SU-DHL-6 (cell line): ENCODE measurements at regions not wholly inside any gene's neighbourhood (a gene's known extent, or its start where the extent isn't known, plus 50 kb on each side); places are given as distances from the start of the nearest gene placed in this dataset.
A peak's percentile ranks its signal among the peaks of the same experiment; 100 is the strongest.

ENCODE experiments used
- H2AFZ ChIP-seq: fragments of 200-600 bp; sonication (generic); 2 replicates; pipeline ENCODE4 v1.6.1; 2014; ENCODE audit warnings: low read depth, mild to moderate bottlenecking, moderate library complexity, mixed read lengths, antibody characterized with exemption, low read length; ENCODE audit not compliant: severe bottlenecking
- H3F3A ChIP-seq: fragments of 200-600 bp; shearing (Covaris generic); 2 replicates; pipeline ENCODE4 v1.6.0; 2016; ENCODE audit warnings: antibody characterized with exemption, mild to moderate bottlenecking; ENCODE audit not compliant: insufficient read depth
- H3K27ac ChIP-seq: fragments of 200-600 bp; sonication (generic); 2 replicates; pipeline ENCODE4 v1.5.1; 2016; ENCODE audit warnings: low read depth, mild to moderate bottlenecking, low read length, moderate library complexity, mixed read lengths
- H3K27me3 ChIP-seq: fragments of 200-600 bp; sonication (generic), shearing (Covaris generic); 2 replicates; pipeline ENCODE4 v1.6.0; 2014; ENCODE audit warnings: mild to moderate bottlenecking, low read length
- H3K36me3 ChIP-seq: fragments of 200-600 bp; sonication (generic); 2 replicates; pipeline ENCODE4 v1.6.1; 2014; ENCODE audit warnings: mild to moderate bottlenecking, low read length, mixed read lengths
- H3K4me2 ChIP-seq: fragments of 300-600, 200-600 bp; shearing (Covaris generic), sonication (generic); 2 replicates; pipeline ENCODE4 v1.6.0; 2014; ENCODE audit warnings: low read length, low read depth, mild to moderate bottlenecking; ENCODE audit not compliant: poor library complexity, severe bottlenecking
- H3K4me3 ChIP-seq: fragments of 200-600 bp; sonication (generic); 2 replicates; pipeline ENCODE4 v1.5.1; 2014; ENCODE audit warnings: antibody characterized with exemption, low read length, mild to moderate bottlenecking, mixed read lengths; ENCODE audit not compliant: insufficient read depth, poor library complexity, severe bottlenecking
- H3K79me2 ChIP-seq: fragments of 200-600 bp; sonication (generic); 2 replicates; pipeline ENCODE4 v1.6.1; 2014; ENCODE audit warnings: mild to moderate bottlenecking, low read length, moderate library complexity; ENCODE audit not compliant: insufficient read depth
- H3K9ac ChIP-seq: fragments of 200-600 bp; sonication (generic); 2 replicates; pipeline ENCODE4 v1.7.0; 2014; ENCODE audit warnings: mild to moderate bottlenecking, low read length
- H3K9me2 ChIP-seq: fragments of 200-600 bp; sonication (generic); replicated peaks from 2 replicates; pipeline ENCODE4 v1.6.1; 2014; ENCODE audit warnings: low read length; ENCODE audit not compliant: insufficient read depth
- H3K9me3 ChIP-seq: fragments of 200-600 bp; sonication (generic); 2 replicates; pipeline ENCODE4 v1.6.1; 2014; ENCODE audit warnings: low read length, mixed read lengths; ENCODE audit not compliant: insufficient read depth
- H4K20me1 ChIP-seq: fragments of 200-600 bp; sonication (generic); 2 replicates; pipeline ENCODE4 v1.6.1; 2014; ENCODE audit warnings: low read depth, mild to moderate bottlenecking, antibody characterized with exemption, low read length, moderate library complexity, mixed read lengths
- EZH2phosphoT487 ChIP-seq: fragments of 200-600 bp; sonication (generic), shearing (Covaris generic); conservative IDR thresholded peaks from 2 replicates; pipeline ENCODE4 v1.6.1; 2018; ENCODE audit warnings: mild to moderate bottlenecking, antibody characterized with exemption, low read length, moderate library complexity, mixed read lengths
- TF ChIP-seq, protein P1 (sequence below): fragments of 200-600 bp; sonication (generic); IDR thresholded peaks from one replicate; pipeline ENCODE4 v1.5.1; 2017; ENCODE audit warnings: antibody characterized with exemption, mild to moderate bottlenecking, low read length, moderate library complexity; ENCODE audit not compliant: insufficient read depth, poor library complexity, severe bottlenecking

DNA sequence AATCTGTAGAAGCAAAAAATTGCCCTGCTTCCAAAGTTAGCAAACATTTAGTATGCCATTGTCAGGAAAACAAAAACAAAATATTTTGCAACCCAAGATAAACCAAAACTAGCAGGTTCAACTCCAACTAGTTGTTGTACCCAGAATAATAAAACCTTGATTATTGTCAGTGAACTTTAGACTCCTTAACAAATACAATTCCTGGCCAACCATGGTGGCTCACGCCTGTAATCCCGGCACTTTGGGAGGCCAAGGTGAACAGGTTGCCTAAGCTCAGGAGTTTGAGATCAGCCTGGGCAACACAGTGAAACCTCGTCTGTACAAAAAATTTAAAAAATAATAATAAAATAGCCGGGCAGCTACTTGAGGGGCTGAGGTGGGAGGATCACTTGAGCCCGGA, 53.6 kb upstream of the EPCAM start:
- Histone ChIP-seq H3K4me3 (no peak overlapping the region), H3K9ac (no peak overlapping the region)

DNA sequence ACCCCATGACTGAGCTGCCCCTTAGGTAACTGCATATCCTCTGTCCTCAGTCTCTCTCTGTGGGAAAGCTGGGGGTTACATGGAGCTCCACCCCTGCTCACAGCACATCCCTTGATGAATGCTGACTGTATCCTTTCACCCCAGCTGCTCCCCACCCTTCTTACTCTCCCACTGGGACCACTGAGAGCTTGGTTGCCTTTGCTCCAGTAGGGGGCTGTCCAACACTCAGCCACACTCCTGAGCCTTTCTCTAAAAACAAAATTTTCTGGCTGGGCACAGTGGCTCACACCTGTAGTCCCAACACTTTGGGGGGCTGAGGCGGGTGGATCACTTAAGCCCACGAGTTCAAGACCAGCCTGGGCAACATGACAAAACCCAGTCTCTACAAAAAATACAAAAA, 55.4 kb upstream of the EPCAM start:
- no peaks in the 10 kb centered on the region for H3K9me3 ChIP-seq
- H3K27ac ChIP-seq: no peak overlapping the region
- H3K9me2 ChIP-seq: no peaks in the 10 kb centered on the region
- no peaks in the 10 kb centered on the region for H4K20me1 ChIP-seq
- TF ChIP-seq EZH2phosphoT487: no peak
- TF ChIP-seq, protein P1, sequence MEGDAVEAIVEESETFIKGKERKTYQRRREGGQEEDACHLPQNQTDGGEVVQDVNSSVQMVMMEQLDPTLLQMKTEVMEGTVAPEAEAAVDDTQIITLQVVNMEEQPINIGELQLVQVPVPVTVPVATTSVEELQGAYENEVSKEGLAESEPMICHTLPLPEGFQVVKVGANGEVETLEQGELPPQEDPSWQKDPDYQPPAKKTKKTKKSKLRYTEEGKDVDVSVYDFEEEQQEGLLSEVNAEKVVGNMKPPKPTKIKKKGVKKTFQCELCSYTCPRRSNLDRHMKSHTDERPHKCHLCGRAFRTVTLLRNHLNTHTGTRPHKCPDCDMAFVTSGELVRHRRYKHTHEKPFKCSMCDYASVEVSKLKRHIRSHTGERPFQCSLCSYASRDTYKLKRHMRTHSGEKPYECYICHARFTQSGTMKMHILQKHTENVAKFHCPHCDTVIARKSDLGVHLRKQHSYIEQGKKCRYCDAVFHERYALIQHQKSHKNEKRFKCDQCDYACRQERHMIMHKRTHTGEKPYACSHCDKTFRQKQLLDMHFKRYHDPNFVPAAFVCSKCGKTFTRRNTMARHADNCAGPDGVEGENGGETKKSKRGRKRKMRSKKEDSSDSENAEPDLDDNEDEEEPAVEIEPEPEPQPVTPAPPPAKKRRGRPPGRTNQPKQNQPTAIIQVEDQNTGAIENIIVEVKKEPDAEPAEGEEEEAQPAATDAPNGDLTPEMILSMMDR: peak; percentile 35
- no peaks in the 10 kb centered on the region for H3K27me3 ChIP-seq
- H3F3A ChIP-seq: peaks cover 30% of the 10 kb centered on the region
- H3K36me3 ChIP-seq: no peaks in the 10 kb centered on the region
- H3K4me2 ChIP-seq: no peak overlapping the region
- no peaks in the 10 kb centered on the region for H3K79me2 ChIP-seq
- no peak overlapping the region for H3K9ac ChIP-seq
- no peak overlapping the region for H2AFZ ChIP-seq
- H3K4me3 ChIP-seq: no peak overlapping the region

More for the DNA sequence above, 53.6 kb upstream of the EPCAM start:
- no peaks in the 10 kb centered on the region for H3K9me3 ChIP-seq
- no peaks in the 10 kb centered on the region for H3K27me3 ChIP-seq
- TF ChIP-seq EZH2phosphoT487: no peak
- TF ChIP-seq, protein P1: no peak
- no peak overlapping the region for H3K27ac ChIP-seq
- H3K79me2 ChIP-seq: no peaks in the 10 kb centered on the region
- H2AFZ ChIP-seq: no peak overlapping the region
- H3K4me2 ChIP-seq: no peak overlapping the region
- no peaks in the 10 kb centered on the region for H4K20me1 ChIP-seq
- peaks cover 17% of the 10 kb centered on the region for H3F3A ChIP-seq
- no peaks in the 10 kb centered on the region for H3K9me2 ChIP-seq
- no peaks in the 10 kb centered on the region for H3K36me3 ChIP-seq

DNA sequence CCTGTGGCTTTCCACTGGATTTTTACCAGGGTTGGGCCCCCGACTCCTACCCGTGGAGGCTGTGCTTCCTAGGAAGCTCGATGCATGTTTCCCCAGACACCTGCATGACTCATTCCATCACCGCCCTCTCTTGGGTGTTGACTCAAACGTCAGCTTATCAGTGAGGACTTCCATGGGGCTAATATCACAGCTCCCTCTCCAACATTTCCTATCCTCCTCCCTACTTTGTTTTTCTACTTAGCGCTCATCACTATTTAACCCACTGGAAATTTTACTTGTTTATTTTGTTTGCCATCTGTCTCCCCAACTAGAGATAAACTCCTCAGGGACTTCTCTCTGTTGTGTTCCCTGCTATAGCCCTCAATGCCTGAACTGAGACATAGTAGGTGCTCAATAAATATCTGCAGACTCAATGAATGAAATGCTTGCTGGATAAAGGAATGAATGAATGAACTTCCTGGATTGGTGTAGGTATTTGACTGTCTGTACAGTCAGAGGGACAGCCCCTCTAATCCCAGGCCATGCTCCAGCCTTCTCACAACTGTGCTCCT, 55.9 kb upstream of the EPCAM start:
- H3K9ac ChIP-seq: no peak overlapping the region

More for the DNA sequence above, 55.9 kb upstream of the EPCAM start:
- no peaks in the 10 kb centered on the region for H3K9me2 ChIP-seq
- H3K36me3 ChIP-seq: no peaks in the 10 kb centered on the region
- no peak overlapping the region for H2AFZ ChIP-seq
- TF ChIP-seq EZH2phosphoT487: no peak
- TF ChIP-seq, protein P1: no peak
- no peaks in the 10 kb centered on the region for H3K9me3 ChIP-seq
- no peaks in the 10 kb centered on the region for H3K79me2 ChIP-seq
- H3F3A ChIP-seq: peaks cover 30% of the 10 kb centered on the region
- H3K27ac ChIP-seq: no peak overlapping the region
- H4K20me1 ChIP-seq: no peaks in the 10 kb centered on the region
- no peak overlapping the region for H3K4me2 ChIP-seq
- no peaks in the 10 kb centered on the region for H3K27me3 ChIP-seq
- H3K4me3 ChIP-seq: no peak overlapping the region
